Kidney (tissue), 13 donors: ENCODE measurements at regions not wholly inside any gene's neighbourhood (a gene's known extent, or its start where the extent isn't known, plus 50 kb on each side); places are given as distances from the start of the nearest gene placed in this dataset.
A peak's percentile ranks its signal among the peaks of the same experiment; 100 is the strongest.
"Not testable (repeated sequence)": the region's sequence is repeated elsewhere in the genome, so short reads cannot be mapped to it uniquely, and the experiment has no call there.

ENCODE experiments used
- DNase-seq, 5 donors: peaks; one replicate each; pipeline ENCODE4 v3.0.0-alpha.2; 2013 to 2020
- FAIRE-seq: peaks from 2 replicates; lab custom pipeline; 2012; peaks lifted over from hg19 to GRCh38; lab: Jason Lieb, UNC
- H3K27ac ChIP-seq, 2 donors: one replicate each; pipeline ENCODE4 v1.7.0; 2013; ENCODE audit warnings: low read depth in 2 of 2, low read length in 2 of 2, inconsistent platforms in 1 of 2
- H3K27me3 ChIP-seq: one replicate; pipeline ENCODE4 v1.7.1; 2013; ENCODE audit warnings: low read length, inconsistent platforms; ENCODE audit not compliant: control insufficient read depth, insufficient read depth
- H3K36me3 ChIP-seq, 3 donors: one replicate each; pipeline versions ENCODE4 v1.7.0 to v1.7.1; 2013; ENCODE audit warnings: low read length in 3 of 3, control low read depth in 1 of 3, inconsistent platforms in 1 of 3; ENCODE audit not compliant: insufficient read depth in 3 of 3, control insufficient read depth in 2 of 3
- H3K4me1 ChIP-seq, 3 donors: one replicate each; pipeline versions ENCODE4 v1.7.0 to v1.7.1; 2013; ENCODE audit warnings: low read length in 3 of 3, inconsistent platforms in 1 of 3, low read depth in 1 of 3; ENCODE audit not compliant: control insufficient read depth in 2 of 3, insufficient read depth in 2 of 3
- H3K4me3 ChIP-seq, 3 donors: one replicate each; pipeline versions ENCODE4 v1.7.0 to v1.8.1; 2013; ENCODE audit warnings: low read length in 3 of 3, control low read depth in 1 of 3, inconsistent platforms in 1 of 3
- H3K9ac ChIP-seq, 3 donors: one replicate each; pipeline versions ENCODE4 v1.7.0 to v1.7.1; 2013; ENCODE audit warnings: low read length in 3 of 3, control low read depth in 1 of 3, inconsistent platforms in 1 of 3
- H3K9me3 ChIP-seq, 3 donors: one replicate each; pipeline versions ENCODE4 v1.7.0 to v1.7.1; 2013; ENCODE audit warnings: low read length in 3 of 3, control low read depth in 1 of 3, inconsistent platforms in 1 of 3; ENCODE audit not compliant: control insufficient read depth in 2 of 3, insufficient read depth in 1 of 3
- CTCF ChIP-seq: IDR thresholded peaks from 3 replicates; pipeline ENCODE4 v1.5.1; 2012; ENCODE audit warnings: mild to moderate bottlenecking, moderate library complexity, borderline replicate concordance; ENCODE audit not compliant: insufficient read depth; ENCODE audit errors: extremely low read depth
- intact Hi-C: fragments of 100-400 bp; cut with DNase I; formaldehyde crosslinking; loops from one replicate; pipeline ENCODE4 v1.11.1; 2022
- donor health status: control.
- donor health status: control.
- donor health status: control.
- donor health status: control.
- donor health status: control.
- donor health status: DM: yes; HTN: yes; CAD: no.
- donor health status: Normal renal cell carcinoma (clear cell type).

- H3K9me3 ChIP-seq, result no peaks in the 10 kb centered on the region
- H3K4me3 ChIP-seq, result no peak overlapping the region
- H3K27ac ChIP-seq, result no peak overlapping the region
- no peak for DNase-seq
- intact Hi-C loops, result no loop called here
- no peaks in the 10 kb centered on the region for H3K4me1 ChIP-seq
- H3K27me3 ChIP-seq, result peaks cover 3% of the 10 kb centered on the region
- no peak for TF ChIP-seq CTCF
- FAIRE-seq, result no peak
- no peaks in the 10 kb centered on the region for H3K36me3 ChIP-seq
- no peak overlapping the region for H3K9ac ChIP-seq
Observed at GRCh38 chr22:19606332-19607191, 82.4 kb upstream of the CLDN5 start.

GRCh38 chr22:19607192-19608002, 83.2 kb upstream of the CLDN5 start:
- H3K9ac ChIP-seq, result no peak overlapping the region
- peaks cover 3% of the 10 kb centered on the region for H3K27me3 ChIP-seq
- no peak for TF ChIP-seq CTCF
- FAIRE-seq (no peak), DNase-seq (peak in 3 of 5 donors; percentile 40 to 54 (median 46))
- no peaks in the 10 kb centered on the region for H3K4me1 ChIP-seq
- H3K4me3 ChIP-seq, result no peak overlapping the region
- intact Hi-C loops, result no loop called here
- H3K36me3 ChIP-seq, result no peaks in the 10 kb centered on the region
- no peak overlapping the region for H3K27ac ChIP-seq
- no peaks in the 10 kb centered on the region for H3K9me3 ChIP-seq

- Histone ChIP-seq H3K27me3 (peaks cover 3% of the 10 kb centered on the region), H3K9ac (no peak overlapping the region), H3K4me1 (no peaks in the 10 kb centered on the region), H3K9me3 (no peaks in the 10 kb centered on the region), H3K4me3 (no peak overlapping the region), H3K36me3 (no peaks in the 10 kb centered on the region), H3K27ac (no peak overlapping the region)
- DNase-seq (no peak), FAIRE-seq (no peak)
- intact Hi-C loops, result no loop called here
- TF ChIP-seq CTCF, result no peak
Observed at GRCh38 chr22:19608003-19608690, 83.9 kb upstream of the CLDN5 start.

- H3K27me3 ChIP-seq, H3K4me1 ChIP-seq, H3K36me3 ChIP-seq, intact Hi-C loops, H3K27ac ChIP-seq, H3K9ac ChIP-seq, DNase-seq, FAIRE-seq, H3K4me3 ChIP-seq, H3K9me3 ChIP-seq: not testable (repeated sequence)
Observed at GRCh38 chr22:19609753-19610152, 85.5 kb upstream of the CLDN5 start.
